Activated CD8-positive, alpha-beta memory T cell treated with anti-CD3 and anti-CD28 coated beads for 24 hours (primary cell): ENCODE measurements at regions not wholly inside any gene's neighbourhood (a gene's known extent, or its start where the extent isn't known, plus 50 kb on each side); places are given as distances from the start of the nearest gene placed in this dataset.

ENCODE experiments used
- DNase-seq: peaks from one replicate; pipeline ENCODE4 v3.0.0-alpha.2; 2020

DNA sequence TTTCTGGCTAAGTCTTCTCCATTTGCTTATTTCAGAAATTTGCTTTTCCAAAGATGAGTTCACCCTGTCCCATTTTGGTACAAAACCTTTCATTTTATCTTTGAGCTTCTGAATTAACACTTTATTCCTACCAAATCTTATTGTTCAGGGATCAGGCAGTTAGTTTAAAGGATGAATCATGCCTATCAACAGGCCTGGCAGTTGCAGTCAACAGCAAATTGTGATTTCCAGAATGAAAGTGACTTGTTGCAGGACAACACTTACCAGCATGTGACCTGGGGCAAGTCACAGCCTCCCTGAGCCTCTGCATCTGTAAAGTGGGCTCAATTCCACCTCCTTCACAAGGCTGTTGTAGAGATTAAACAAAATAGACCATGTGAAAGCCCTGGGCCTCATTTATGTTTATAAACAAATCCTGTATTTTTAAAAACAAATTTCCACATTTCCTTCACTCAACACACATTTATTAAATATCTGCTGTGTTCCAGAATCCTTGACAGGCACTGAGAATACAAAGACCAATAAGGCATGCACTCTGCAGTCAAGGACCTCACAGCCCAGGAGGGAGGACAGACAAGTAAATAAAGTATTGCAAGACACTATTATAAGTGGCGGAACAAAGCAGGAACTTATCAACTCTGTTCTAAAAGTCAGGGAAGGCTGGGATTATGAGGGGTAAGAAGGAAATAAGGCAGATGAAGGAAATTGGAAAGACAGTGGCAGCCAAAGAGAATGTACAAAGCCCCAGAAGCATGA is 359.1 kb upstream of the IL12A start:
- DNase-seq, result no peak

DNA sequence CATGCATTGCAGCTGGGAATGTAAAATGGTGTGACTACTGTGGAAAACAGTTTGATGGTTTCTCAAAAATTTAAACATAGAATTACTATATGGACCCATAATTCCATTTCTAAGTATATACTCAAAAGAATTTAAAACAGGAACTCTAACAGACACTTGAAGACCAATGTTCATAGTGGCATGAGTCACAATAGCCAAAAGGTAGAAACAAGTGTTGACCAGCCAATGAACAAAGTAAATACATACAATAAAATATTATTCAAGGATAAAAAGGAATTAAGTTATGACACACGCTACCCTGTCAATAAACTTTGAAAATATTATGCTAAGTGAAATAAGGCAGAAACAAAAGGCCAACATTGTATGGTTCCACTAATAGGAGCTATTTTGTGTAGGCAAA is 357.4 kb upstream of the IL12A start:
- no peak for DNase-seq

DNA sequence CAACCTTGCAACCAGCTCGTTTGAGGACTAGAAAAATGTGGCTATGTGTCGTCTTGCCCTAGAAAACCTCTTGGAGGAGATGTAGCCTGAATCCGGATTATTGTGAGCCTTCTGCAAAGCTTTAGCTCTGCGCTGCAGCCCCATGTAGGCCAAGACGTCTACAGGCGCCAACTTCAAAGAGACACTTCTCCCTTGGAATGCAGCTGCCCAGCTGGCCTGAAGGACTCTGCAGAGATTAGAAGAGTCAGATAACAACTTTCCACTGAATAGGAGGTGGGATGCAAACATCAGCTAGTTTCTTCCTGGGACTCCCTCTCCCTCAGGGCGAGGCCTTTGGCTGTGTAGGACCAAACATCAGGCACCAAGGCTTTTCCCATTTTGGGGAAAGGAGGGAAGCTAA is 356.5 kb upstream of the IL12A start:
- DNase-seq, result no peak

DNA sequence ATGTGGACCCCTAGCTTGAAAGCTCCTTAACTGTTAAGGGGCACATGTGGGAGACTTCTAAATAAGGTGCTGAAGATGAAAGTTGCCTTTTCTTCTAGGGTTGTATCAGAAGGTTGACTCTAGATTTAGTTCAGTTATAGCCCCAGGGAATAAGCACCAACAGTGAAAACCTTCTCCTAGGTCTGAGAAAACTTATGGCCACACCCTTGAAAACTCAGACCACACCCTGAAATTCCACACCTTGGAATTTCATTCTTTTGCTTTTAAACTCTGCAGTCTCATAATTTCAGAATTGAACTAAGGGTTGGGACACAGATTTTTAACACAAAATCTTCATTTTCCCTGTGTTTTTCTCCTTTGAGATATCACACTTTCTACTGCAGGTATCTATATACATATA is 355.8 kb upstream of the IL12A start:
- DNase-seq, result no peak

DNA sequence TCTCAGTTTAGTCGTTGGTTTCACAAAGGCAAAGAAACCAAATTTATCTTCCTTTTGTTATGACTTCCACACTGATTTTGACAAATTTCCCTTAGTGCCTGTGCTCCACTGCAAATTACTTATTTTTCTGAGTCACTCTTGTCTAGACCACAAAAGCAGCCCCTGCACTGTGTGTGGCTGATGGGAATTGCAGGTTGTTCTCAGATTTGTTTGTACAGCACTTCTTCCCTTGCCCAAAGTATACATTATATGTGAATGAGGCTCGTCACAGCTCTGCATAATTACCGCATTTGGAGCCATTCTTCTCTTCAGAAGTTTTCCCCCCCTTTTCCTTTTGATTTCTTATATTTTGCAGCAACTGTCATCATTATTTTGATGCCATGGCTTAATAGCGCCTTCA is 354.2 kb upstream of the IL12A start:
- no peak for DNase-seq

DNA sequence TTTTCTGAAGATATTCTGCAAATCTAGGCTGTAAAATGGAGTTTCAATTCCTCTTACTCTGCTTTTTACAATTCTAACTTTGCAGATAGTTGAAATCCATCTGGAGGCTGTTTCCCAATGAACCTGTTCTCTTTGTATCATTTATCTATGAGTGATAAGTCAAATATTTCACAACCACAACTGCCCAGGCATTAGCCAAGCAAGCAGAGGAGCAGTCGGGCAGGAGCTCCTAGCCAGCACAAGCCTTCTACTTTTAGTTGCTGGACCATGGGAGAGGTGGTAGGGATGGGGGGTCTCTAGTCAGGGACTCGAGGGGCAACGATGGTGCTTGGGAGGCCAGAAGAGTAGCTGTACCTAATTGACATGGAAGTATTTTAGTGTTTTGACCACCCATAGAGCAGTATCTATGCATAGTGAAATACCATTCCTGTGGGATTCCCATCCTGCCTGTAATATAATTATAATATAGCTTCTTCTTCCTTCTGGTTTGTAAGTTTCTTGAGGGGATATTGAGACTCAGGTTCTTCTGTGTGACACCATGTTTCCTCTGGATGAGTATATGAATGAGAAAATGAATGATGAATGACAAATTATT is 353.5 kb upstream of the IL12A start:
- DNase-seq, result no peak

DNA sequence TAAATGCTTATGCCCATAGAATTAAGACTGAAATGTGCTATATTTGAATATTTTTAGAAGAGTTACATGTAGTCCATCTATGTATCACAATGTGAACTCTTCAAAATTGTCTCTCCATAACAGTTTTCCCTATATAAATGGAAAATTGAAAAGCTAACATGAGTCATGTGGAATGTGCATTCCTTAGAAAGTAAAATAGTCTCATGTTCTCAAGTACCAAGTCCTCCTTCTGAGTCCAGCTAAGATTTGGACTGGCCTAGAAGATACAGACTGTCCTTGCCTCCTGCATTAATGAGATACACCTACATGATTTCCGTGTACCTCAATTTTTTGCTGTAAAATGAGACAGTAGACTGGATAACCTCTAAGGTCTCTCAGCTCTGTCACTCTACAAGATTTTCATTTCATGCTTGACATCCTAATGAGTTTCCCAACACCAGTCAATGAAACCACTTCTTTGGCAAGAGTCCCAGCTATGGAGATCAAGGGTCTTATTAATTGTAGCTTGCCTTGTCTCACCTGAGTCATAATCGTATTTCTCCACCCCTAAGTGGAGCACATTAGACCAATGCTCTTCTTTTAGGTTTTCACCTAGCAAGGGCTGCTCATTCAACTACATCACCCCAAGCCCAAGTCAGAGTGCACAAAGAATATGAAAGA is 350.6 kb upstream of the IL12A start:
- no peak for DNase-seq

DNA sequence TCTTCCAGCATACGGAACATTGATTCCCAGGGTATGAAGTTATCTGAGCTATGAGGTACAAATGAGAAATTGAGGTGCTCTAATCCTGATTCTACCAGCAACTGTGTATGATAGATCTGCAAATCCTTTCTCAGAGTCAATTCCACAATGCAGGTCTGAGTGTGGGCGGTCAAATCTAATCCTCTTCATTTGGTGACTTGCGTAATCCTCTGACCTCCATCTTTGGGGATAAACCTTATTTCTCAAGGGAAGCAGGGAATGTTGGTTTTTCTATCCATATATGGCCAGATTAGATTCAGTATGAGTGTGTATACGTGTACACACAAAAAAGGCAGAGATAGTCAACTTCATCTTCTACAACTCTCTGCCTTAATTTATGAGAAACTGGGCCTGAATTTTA is 348.4 kb upstream of the IL12A start:
- DNase-seq, result no peak

DNA sequence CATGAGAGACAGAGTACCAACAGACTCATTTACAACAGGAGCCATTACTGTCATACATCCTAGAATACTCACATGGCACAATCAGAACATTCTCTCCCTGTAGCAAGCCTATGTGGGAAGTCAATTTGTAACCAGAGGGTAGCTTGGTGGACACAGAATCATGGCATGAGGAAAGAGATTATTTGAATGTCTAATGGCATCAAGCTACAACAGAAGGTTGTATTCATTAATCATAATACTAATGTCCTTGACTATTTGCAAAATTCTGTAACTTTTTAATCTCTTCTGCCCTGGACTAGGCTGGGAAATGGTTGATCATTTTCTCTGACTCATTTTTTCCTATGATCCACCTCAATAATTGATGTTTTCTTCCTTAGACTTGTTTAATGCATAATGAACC is 345.2 kb upstream of the IL12A start:
- DNase-seq, result no peak

DNA sequence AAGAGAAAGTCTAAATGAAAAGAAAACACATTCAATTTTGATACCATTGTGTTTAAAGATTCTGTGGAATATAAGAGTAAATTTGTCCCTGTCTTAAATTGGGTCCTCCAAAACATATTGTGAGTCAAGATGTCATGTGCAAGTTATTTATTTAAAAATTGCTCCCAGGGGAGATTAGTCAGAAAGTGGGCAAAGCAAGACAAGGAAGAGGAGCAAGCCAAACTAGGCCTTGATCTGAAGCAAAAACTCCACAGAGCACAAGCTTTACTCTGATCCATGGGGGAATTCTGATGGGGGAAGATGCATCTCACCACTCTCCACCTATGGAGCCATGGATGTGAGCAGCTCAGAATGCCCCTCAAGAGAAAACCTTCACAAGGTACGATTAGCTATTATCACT is 342.8 kb upstream of the IL12A start:
- no peak for DNase-seq

DNA sequence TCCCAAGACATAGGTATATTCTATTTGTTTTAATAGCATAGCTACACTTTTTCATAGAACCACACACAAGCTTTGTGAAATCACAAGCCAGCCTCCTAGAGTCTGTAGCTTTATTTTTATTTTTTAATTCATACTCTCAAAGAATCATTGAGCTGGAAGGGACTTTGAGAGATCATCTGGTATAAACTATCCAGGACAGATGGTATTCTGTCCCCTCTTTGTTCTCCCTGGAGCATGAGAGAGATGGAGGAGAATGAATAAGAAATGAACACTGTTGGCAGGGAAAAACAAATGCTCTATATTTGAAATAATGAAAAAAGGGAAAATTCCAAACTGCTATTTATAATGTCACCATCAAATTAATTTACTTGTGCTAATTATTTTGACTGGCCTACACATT is 338.7 kb upstream of the IL12A start:
- no peak for DNase-seq

DNA sequence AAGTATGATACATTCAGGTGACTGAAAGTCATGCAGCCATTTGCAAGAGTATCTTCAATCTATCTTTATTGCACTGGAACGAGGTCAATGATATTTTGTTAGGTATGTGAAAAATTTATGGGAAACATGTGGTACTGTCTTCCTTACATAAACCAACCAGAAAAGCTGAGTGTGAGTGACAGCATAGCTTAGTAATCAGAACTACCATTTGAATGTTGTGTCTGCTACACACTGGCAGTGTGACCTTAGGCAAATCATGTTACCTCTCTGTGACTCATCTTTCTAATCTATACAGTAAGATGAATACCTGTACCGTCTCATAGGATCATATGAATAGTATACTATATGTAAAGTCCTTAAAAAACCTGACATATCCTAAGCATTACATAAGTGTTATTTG is 337.9 kb upstream of the IL12A start:
- DNase-seq, result no peak

DNA sequence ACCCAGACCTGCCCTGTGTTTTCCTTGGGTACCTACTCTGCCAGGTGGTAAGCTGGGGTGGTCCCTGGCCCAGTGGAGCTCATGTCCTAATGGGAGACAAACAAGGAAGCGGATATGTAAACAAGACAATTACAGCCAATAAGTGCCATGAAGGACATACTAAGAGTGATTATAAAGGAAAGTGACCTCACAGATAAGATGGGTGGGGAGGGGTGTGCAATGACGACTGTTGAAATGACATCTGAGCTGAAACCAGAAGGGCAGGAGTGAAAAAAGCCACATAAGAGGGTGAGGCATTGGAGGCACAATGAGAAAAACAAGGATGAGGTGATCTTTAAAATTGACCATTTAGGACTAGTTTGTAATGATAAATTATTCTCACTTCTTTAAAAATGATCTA is 336.2 kb upstream of the IL12A start:
- DNase-seq, result no peak

DNA sequence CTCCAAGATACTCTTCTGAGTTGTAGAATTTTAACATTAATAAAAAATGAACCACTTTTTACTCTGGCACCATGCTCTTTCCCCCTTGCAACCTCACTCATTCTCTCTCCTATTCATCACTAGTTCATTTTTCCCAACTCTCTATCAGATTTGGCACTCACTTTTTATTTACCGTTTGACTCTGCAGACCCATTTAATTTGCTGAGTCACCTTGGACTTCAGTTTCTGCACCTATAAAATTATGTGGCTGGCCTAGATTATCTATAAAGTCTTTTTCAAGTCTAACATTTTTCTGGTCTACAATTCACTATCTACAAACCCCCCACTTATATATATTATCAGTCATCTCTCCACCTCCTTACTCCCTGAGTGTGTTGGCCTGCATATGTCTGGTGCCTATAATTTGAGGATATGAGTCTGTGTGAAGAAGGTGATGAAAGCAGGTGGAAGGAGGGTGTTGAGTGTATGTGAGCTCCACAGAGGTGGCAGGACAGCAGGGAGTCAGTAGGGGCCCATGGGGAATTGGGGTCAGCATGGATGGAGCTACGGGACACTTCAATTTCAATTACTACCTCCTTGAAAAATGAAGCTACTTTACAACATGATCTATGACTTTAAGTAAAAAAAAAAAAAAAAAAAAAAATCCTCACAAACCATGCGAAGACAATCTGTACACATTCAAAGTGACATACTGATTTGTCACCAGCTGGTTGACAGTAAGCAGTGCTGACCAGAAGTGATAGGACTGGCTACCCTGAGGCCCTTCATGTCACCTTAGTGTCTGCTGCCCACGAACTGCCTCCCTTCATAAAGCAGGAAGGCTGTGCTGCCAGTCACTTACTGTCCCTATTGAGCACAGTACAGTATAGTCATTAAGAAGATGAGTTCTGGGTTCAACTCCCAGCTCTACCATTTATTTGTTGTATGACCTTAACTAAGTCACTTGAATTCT is 334.2 kb upstream of the IL12A start:
- DNase-seq, result no peak

DNA sequence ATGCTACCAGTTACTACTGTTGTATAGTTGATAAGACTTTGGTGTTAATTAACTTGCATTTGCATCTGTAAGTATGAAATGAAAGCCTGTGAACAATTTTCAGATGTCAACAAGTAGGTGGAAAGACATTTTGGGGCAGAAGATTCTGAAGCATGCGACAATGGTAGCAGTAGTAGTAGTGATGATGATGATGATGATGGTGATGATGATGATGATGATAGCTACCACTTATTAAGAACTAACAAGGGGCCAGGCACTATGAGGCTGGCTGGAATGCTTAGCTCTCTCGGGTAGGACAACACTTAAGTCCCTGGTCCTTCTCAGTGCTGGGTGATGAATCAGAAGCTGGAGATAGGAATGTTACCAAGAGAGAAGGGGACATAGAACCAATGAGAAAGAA is 333.4 kb upstream of the IL12A start:
- DNase-seq, result no peak

DNA sequence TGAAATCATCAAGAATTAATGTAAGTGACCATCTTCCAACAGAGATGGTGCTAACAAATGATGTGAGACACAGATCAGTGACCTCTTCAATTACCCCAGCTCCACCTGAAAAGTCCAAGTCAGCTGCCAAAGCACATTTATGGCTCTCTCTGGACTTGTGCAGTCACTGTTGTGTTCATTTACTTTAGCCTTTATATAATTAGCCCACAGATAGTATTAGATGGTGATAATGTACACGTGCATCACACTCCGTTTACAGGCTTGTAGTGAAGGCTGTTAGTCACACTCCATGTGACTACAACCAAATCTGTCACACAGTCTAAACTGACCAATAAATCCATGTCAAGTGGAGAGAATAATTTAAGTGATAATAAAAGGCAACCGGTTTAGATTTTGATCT is 331.5 kb upstream of the IL12A start:
- no peak for DNase-seq

DNA sequence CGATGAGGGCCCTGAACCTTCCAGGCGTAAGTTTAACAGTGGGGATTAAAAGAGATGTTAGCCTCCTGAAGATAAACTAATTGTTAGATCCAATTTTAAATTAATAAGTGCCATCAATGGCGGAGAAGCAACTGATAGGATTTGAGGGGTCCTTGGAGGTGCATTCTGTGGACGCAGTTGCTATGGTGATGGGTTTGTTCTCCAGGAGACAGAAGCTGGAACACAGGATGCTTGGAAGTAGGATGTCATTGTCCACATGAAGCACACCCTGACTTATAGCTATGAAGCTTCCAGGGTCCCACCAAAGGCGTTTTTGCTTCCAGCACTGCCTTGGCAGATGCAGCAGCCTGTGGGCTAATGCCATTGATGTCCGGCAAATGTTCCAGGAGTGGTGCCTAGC is 331.0 kb upstream of the IL12A start:
- no peak for DNase-seq

DNA sequence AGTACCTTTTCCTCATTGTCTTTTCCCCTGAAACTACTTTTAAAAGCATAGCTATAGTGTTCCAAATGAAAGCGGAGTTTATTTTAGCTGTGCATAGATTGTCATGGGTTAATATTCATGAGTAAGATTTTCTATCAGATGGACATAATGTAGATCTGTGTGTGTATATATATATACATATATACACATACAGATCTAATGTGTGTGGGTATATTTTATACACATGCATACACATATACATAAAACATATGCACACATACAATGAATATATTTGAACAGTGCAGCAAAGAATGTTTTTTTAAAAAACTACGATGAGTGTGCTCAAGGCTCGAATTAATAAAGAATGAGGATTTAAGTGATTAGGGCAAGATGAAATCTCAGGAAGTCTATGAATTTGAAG is 328.3 kb upstream of the IL12A start:
- no peak for DNase-seq

DNA sequence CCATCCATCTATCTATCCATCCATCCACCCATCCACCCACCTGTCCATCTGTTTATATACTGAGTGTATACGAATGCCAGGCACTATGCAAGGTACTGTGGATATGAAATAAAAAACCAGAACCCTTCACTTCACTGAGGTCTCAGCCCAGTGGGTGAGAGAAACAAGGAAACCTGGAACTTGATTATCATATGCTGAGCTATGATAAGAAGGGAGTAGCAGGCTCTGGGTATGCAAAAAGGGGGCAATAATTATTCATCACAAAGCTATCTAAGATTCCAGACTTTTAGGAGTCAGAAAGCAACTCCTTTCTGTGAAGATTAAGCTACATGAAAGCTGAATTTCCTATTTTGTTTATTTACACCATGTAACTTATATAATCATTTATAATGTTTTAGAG is 327.7 kb upstream of the IL12A start:
- no peak for DNase-seq

DNA sequence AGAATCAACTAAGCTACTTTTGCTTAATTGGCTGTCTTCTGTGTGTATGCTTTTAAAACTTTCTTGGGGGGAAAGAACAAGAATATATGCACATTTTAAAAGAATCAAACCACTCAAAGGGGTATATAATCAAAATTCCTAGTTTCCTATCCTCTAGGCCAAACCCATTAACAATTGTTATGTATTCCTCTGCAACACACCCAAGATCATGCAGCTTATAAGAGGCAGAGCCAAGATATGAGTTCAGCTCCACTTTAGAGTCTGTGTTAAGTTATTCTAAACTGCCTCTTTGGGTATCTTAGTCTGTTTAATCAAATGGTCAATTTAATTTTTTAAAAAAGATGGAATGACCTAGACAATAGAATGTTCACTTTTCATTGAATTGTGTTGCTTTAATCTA is 326.1 kb upstream of the IL12A start:
- DNase-seq, result no peak

DNA sequence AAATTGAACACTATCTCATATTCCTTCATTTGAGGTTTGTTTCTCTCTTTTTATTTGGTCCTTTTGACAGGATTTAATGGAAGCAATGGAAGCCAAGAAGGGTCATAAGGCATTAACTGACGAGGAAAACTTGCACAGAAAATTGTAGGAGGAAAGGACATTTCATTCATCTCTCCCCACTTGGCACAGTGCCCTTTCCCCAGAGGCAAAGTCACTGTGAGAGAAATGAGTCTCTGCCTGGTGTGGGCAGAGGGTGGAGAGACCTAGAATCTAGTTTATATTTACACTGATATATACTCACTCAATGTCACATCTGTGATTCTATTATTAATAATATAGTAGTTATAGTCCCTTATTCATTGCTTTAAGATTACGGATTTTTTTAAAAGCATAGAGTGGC is 324.6 kb upstream of the IL12A start:
- no peak for DNase-seq

DNA sequence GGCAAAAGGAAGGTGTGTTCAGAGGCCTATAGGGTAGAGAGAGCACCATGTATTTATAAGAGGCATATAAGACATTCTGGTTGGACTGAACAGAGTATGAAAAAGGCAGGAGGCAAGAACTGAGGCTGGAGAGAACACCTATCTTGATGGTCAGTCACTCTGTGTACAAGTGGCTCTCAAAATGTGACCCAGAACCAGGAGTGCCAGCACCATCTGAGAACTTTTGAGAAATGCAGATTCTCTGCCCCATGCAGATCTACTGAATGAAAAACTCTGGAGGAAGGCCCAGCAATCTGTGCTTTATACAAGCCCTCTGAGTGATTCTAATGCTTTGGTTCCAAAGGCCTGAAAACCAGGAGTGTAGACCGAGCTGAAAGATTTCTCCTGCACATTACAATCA is 324.0 kb upstream of the IL12A start:
- DNase-seq, result no peak

DNA sequence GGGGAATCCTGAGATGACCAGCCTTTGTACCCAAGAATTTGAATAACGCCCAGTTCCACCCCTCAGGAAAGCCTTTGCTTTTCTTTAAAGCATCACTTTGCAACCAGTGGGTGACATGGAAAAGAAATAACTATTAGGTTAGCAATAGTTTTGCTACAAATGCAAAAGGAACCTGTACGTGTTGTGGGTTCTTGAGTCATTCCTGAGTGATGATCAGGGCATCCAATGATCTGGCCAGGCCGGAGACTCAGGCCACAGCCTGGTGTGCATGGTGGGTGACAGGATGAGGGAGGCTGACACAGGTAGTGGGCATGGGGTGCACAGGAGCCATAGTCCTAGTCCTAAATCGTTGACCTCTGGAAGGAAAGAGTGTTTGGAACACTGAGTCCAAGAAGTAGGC is 321.4 kb upstream of the IL12A start:
- DNase-seq, result no peak

DNA sequence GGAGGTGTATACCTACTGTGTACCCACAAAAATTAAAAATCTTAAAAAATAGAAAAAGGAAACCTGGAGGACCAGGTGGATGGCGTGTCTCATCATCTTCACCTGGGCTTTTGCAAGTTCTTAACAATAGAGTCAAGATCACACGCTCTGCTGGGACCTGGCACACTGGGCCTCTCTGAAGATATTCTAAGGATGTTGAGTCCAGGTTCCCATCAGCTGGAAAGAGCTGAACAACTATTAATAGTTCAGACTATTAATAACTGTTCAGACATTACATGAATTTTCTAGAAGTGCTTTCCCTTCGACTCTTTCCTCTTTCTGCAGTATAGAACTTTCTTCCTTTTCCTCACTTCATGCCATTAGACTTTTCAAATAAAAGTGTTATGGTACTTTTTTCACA is 320.2 kb upstream of the IL12A start:
- no peak for DNase-seq
